Memory B cell (primary cell): ENCODE measurements at regions not wholly inside any gene's neighbourhood (a gene's known extent, or its start where the extent isn't known, plus 50 kb on each side); places are given as distances from the start of the nearest gene placed in this dataset.

ENCODE experiments used
- ATAC-seq: fragments of 150-1000 bp; cut with Tn5 transposase; 2 replicates; pipeline ENCODE4 v1.10.0; 2021; ENCODE audit warnings: low read depth, mild to moderate bottlenecking, moderate library complexity
- DNase-seq, 2 donors: peaks; one replicate each; pipeline ENCODE4 v3.0.0; 2022; ENCODE audit warnings: low spot score in 2 of 2
- H3K27ac Mint-ChIP-seq: one replicate; pipeline ENCODE4 v1.8.0; 2022; ENCODE audit warnings: mild to moderate bottlenecking, moderate library complexity, mixed read lengths
- H3K27me3 Mint-ChIP-seq: one replicate; pipeline ENCODE4 v1.8.0; 2022; ENCODE audit warnings: mixed read lengths
- H3K36me3 Mint-ChIP-seq: one replicate; pipeline ENCODE4 v1.8.0; 2022; ENCODE audit warnings: mild to moderate bottlenecking, mixed read lengths
- H3K4me1 Mint-ChIP-seq: one replicate; pipeline ENCODE4 v1.8.0; 2022; ENCODE audit warnings: mixed read lengths
- H3K4me3 Mint-ChIP-seq: one replicate; pipeline ENCODE4 v1.8.0; 2022; ENCODE audit warnings: mild to moderate bottlenecking, moderate library complexity, mixed read lengths
- H3K9me3 Mint-ChIP-seq: one replicate; pipeline ENCODE4 v1.8.0; 2022; ENCODE audit warnings: mixed read lengths

DNA sequence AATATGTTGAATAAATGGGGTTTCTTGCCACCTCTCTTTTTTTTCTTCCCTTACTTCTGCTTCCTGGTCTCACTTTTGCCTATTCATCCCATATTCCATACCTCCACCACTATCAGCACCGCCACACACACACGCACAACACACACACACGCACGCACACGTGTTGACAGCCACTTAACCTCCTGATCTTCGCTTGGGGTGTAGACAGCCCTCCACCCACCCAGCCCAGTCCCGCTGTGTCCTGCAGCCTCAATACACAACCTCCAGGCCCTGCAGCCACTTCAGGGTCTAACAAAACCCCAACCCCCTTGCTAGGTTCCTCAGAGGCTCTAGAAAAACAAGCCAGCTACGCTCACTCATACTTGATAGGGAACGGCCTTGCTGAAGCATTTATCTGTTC, 72.3 kb downstream of the LINC00237 start:
- no peaks in the 10 kb centered on the region for H3K36me3 Mint-ChIP-seq
- ATAC-seq (no peak), DNase-seq (no peak)
- H3K27ac Mint-ChIP-seq, result no peak overlapping the region
- no peaks in the 10 kb centered on the region for H3K9me3 Mint-ChIP-seq
- H3K4me1 Mint-ChIP-seq, result no peaks in the 10 kb centered on the region
- H3K27me3 Mint-ChIP-seq, result peaks cover 11% of the 10 kb centered on the region
- no peak overlapping the region for H3K4me3 Mint-ChIP-seq

DNA sequence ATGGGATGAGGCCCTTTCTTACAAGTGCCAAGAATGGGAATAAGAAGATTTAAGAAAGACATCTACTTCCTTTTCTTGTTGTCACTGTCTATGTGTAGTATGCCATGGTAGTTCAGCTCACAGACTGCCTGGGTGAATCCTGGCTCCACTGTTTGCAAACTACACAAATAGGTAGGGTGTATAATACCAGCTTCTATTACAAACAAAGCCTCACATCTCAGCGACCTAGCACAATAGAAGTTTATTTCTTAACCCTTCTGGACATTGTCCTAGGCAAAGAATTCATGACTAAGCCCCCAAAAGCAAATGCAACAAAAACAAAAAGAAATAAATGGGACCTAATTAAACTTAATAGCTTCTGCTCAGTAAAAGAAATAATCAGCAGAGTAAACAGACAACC, 74.5 kb downstream of the LINC00237 start:
- Mint-ChIP-seq H3K9me3 (no peaks in the 10 kb centered on the region), H3K27ac (no peak overlapping the region)
- no peak for DNase-seq

DNA sequence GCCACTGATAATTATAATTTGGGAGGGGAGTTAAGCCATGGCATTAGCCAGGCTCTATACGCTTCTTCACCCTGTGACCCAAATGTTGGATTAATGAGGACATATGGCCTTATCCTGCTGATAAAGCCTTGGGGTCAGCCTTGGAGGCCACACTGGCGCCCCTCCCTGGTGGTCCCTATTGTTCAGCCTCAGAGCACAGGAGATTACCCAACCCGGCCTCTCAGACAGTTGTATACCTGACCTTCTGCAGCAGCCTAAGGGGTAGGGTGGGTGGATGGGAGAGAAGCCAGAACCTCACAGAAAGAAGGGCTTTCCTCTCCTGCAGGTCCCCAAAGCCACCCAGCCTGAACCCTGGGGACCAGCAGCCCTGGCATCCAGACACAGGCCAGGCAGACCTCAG, 76.8 kb downstream of the LINC00237 start:
- no peaks in the 10 kb centered on the region for H3K9me3 Mint-ChIP-seq
- no peaks in the 10 kb centered on the region for H3K36me3 Mint-ChIP-seq

More for the DNA sequence above, 74.5 kb downstream of the LINC00237 start:
- H3K4me1 Mint-ChIP-seq, result no peaks in the 10 kb centered on the region
- H3K36me3 Mint-ChIP-seq, result no peaks in the 10 kb centered on the region
- H3K4me3 Mint-ChIP-seq, result no peak overlapping the region
- ATAC-seq, result no peak
- peaks cover 11% of the 10 kb centered on the region for H3K27me3 Mint-ChIP-seq

GRCh38 chr20:21028921-21029320, 77.2 kb downstream of the LINC00237 start:
- Mint-ChIP-seq H3K4me3 (no peak overlapping the region), H3K9me3 (no peaks in the 10 kb centered on the region), H3K27ac (no peak overlapping the region), H3K36me3 (no peaks in the 10 kb centered on the region), H3K4me1 (no peaks in the 10 kb centered on the region), H3K27me3 (peaks cover 5% of the 10 kb centered on the region)
- ATAC-seq, result no peak
- DNase-seq, result no peak

More for the DNA sequence above, 76.8 kb downstream of the LINC00237 start:
- H3K4me3 Mint-ChIP-seq, result no peak overlapping the region
- H3K27me3 Mint-ChIP-seq, result peaks cover 6% of the 10 kb centered on the region
- DNase-seq (no peak), ATAC-seq (no peak)
- no peaks in the 10 kb centered on the region for H3K4me1 Mint-ChIP-seq
- no peak overlapping the region for H3K27ac Mint-ChIP-seq

DNA sequence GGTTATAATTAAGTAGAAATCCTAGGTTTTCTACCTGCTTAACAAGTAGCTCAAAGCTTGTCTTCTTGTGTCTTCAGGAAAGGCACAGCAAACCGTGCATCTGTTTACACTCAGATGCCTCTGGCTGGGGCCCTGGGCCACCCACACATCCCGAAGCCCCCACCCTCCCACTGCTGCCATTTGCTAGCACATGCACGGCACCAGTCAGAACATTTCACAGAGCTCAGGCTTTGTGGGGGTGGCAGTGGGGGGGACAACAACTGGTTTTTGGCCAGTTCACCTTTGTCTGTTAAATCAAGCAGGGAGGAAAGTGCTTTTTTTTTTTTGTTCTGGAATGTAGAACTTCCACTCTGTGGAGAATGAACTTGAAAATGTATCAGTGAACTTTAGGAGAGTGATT, 77.7 kb downstream of the LINC00237 start:
- no peak for DNase-seq
- no peak overlapping the region for H3K27ac Mint-ChIP-seq
- H3K4me1 Mint-ChIP-seq, result no peaks in the 10 kb centered on the region

GRCh38 chr20:21027569-21027968, 78.6 kb downstream of the LINC00237 start:
- no peaks in the 10 kb centered on the region for H3K9me3 Mint-ChIP-seq
- DNase-seq, result no peak
- no peak overlapping the region for H3K27ac Mint-ChIP-seq
- no peak overlapping the region for H3K4me3 Mint-ChIP-seq
- no peak for ATAC-seq
- no peaks in the 10 kb centered on the region for H3K4me1 Mint-ChIP-seq
- peaks cover 5% of the 10 kb centered on the region for H3K27me3 Mint-ChIP-seq
- H3K36me3 Mint-ChIP-seq, result no peaks in the 10 kb centered on the region

More for the DNA sequence above, 77.7 kb downstream of the LINC00237 start:
- H3K9me3 Mint-ChIP-seq, result no peaks in the 10 kb centered on the region
- no peak overlapping the region for H3K4me3 Mint-ChIP-seq
- no peaks in the 10 kb centered on the region for H3K36me3 Mint-ChIP-seq
- ATAC-seq, result no peak
- H3K27me3 Mint-ChIP-seq, result peaks cover 5% of the 10 kb centered on the region

GRCh38 chr20:21026951-21027350, 79.2 kb downstream of the LINC00237 start:
- Mint-ChIP-seq H3K9me3 (no peaks in the 10 kb centered on the region), H3K4me3 (no peak overlapping the region), H3K27me3 (peaks cover 5% of the 10 kb centered on the region), H3K36me3 (no peaks in the 10 kb centered on the region), H3K27ac (no peak overlapping the region), H3K4me1 (no peaks in the 10 kb centered on the region)
- no peak for ATAC-seq
- DNase-seq, result no peak

- Mint-ChIP-seq H3K27ac (no peak overlapping the region), H3K9me3 (no peaks in the 10 kb centered on the region), H3K36me3 (no peaks in the 10 kb centered on the region), H3K4me1 (no peaks in the 10 kb centered on the region), H3K4me3 (no peak overlapping the region), H3K27me3 (peaks cover 9% of the 10 kb centered on the region)
- ATAC-seq, result no peak
- no peak for DNase-seq
Measured at GRCh38 chr20:21024420-21024819, 81.7 kb downstream of the LINC00237 start.

DNA sequence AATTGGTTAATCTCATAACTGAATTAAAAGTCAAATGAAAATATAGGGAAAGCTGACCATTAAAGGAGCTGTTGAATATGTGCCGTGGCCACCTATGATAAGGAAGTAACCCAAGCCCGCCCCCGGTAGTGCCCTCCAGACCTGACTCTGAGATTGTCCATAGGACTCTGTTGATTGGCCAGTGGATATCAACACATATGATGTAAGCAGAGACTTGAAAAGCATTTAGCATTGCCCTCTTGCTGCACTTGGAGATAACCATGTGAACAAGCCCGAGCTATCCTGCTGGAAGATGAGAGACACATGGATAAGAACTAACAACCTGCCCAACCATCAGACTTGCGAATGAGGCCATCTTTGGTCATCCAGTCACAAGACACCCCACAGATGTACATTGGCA, 83.2 kb downstream of the LINC00237 start:
- no peaks in the 10 kb centered on the region for H3K4me1 Mint-ChIP-seq
- H3K27me3 Mint-ChIP-seq, result peaks cover 13% of the 10 kb centered on the region
- no peaks in the 10 kb centered on the region for H3K36me3 Mint-ChIP-seq
- no peak overlapping the region for H3K27ac Mint-ChIP-seq
- no peak overlapping the region for H3K4me3 Mint-ChIP-seq
- no peak for DNase-seq
- no peak for ATAC-seq
- no peaks in the 10 kb centered on the region for H3K9me3 Mint-ChIP-seq

- no peak for DNase-seq
- H3K4me1 Mint-ChIP-seq, result no peaks in the 10 kb centered on the region
- H3K36me3 Mint-ChIP-seq, result no peaks in the 10 kb centered on the region
- ATAC-seq, result no peak
- H3K4me3 Mint-ChIP-seq, result no peak overlapping the region
- no peaks in the 10 kb centered on the region for H3K9me3 Mint-ChIP-seq
- no peak overlapping the region for H3K27ac Mint-ChIP-seq
- H3K27me3 Mint-ChIP-seq, result peaks cover 16% of the 10 kb centered on the region
Measured at GRCh38 chr20:21021472-21021790, 84.7 kb downstream of the LINC00237 start.

- H3K4me1 Mint-ChIP-seq, result no peaks in the 10 kb centered on the region
- H3K36me3 Mint-ChIP-seq, result no peaks in the 10 kb centered on the region
- no peak overlapping the region for H3K4me3 Mint-ChIP-seq
- no peak overlapping the region for H3K27ac Mint-ChIP-seq
- H3K9me3 Mint-ChIP-seq, result no peaks in the 10 kb centered on the region
- H3K27me3 Mint-ChIP-seq, result peaks cover 19% of the 10 kb centered on the region
- ATAC-seq, result no peak
- DNase-seq, result no peak
Measured at GRCh38 chr20:21020659-21021471, 85.3 kb downstream of the LINC00237 start.

GRCh38 chr20:21019814-21020658, 86.1 kb downstream of the LINC00237 start:
- ATAC-seq, result no peak
- Mint-ChIP-seq H3K9me3 (no peaks in the 10 kb centered on the region), H3K36me3 (no peaks in the 10 kb centered on the region), H3K27ac (no peak overlapping the region), H3K4me3 (no peak overlapping the region), H3K27me3 (peaks cover 20% of the 10 kb centered on the region), H3K4me1 (no peaks in the 10 kb centered on the region)
- DNase-seq, result no peak

- Mint-ChIP-seq H3K27me3 (peaks cover 20% of the 10 kb centered on the region), H3K9me3 (no peaks in the 10 kb centered on the region), H3K36me3 (no peaks in the 10 kb centered on the region), H3K4me1 (no peaks in the 10 kb centered on the region), H3K27ac (no peak overlapping the region), H3K4me3 (no peak overlapping the region)
- DNase-seq (no peak), ATAC-seq (no peak)
Measured at GRCh38 chr20:21019468-21019813, 86.7 kb downstream of the LINC00237 start.

- Mint-ChIP-seq H3K36me3 (no peaks in the 10 kb centered on the region), H3K27ac (no peak overlapping the region), H3K9me3 (no peaks in the 10 kb centered on the region), H3K27me3 (peaks cover 20% of the 10 kb centered on the region), H3K4me3 (no peak overlapping the region), H3K4me1 (no peaks in the 10 kb centered on the region)
- DNase-seq, result no peak
- no peak for ATAC-seq
Measured at GRCh38 chr20:21018576-21018975, 87.6 kb downstream of the LINC00237 start.
